Peyer's patch (tissue), 4 donors: ENCODE measurements at regions not wholly inside any gene's neighbourhood (a gene's known extent, or its start where the extent isn't known, plus 50 kb on each side); places are given as distances from the start of the nearest gene placed in this dataset.

Source experiments
- DNase-seq, 3 donors: peaks; one replicate each; pipeline ENCODE4 v3.0.0-alpha.2; 2017 to 2019
- H3K27ac ChIP-seq, 4 donors: fragments of 200-600 bp; sonication (generic); one replicate each; pipeline ENCODE4 v1.5.1; 2016 to 2019
- H3K27me3 ChIP-seq, 2 donors: fragments of 200-600 bp; sonication (generic); one replicate each; pipeline ENCODE4 v1.5.1; 2019
- H3K36me3 ChIP-seq, 3 donors: fragments of 200-600 bp; sonication (generic); one replicate each; pipeline ENCODE4 v1.5.1; 2016 to 2019
- H3K4me1 ChIP-seq, 4 donors: fragments of 200-600 bp; sonication (generic); one replicate each; pipeline ENCODE4 v1.5.1; 2016 to 2019
- H3K4me3 ChIP-seq, 4 donors: fragments of 200-600 bp; sonication (generic); 1 replicate in 3 of 4; 2 replicates in 1 of 4; pipeline ENCODE4 v1.5.1; 2016 to 2019; ENCODE audit warnings: mild to moderate bottlenecking in 1 of 4
- H3K9me3 ChIP-seq, 4 donors: fragments of 200-600 bp; sonication (generic); one replicate each; pipeline ENCODE4 v1.5.1; 2016 to 2019; ENCODE audit warnings: mild to moderate bottlenecking in 1 of 4
- POLR2A ChIP-seq, 2 donors: fragments of 450-650 bp; IDR thresholded peaks; one replicate each; pipeline ENCODE4 v1.5.1; 2017; ENCODE audit warnings: antibody characterized with exemption in 2 of 2, mild to moderate bottlenecking in 2 of 2, moderate library complexity in 2 of 2
- TF ChIP-seq, protein P1 (sequence below), 6 experiments: fragments of 450-650 bp in 4 of 6; fragments of 200-600 bp in 2 of 6; sonication (generic) in 1 of 6; IDR thresholded peaks; one replicate each; pipeline ENCODE4 v1.5.1; 2017 to 2019; ENCODE audit warnings: antibody characterized with exemption in 6 of 6, mild to moderate bottlenecking in 3 of 6, moderate library complexity in 1 of 6

DNA sequence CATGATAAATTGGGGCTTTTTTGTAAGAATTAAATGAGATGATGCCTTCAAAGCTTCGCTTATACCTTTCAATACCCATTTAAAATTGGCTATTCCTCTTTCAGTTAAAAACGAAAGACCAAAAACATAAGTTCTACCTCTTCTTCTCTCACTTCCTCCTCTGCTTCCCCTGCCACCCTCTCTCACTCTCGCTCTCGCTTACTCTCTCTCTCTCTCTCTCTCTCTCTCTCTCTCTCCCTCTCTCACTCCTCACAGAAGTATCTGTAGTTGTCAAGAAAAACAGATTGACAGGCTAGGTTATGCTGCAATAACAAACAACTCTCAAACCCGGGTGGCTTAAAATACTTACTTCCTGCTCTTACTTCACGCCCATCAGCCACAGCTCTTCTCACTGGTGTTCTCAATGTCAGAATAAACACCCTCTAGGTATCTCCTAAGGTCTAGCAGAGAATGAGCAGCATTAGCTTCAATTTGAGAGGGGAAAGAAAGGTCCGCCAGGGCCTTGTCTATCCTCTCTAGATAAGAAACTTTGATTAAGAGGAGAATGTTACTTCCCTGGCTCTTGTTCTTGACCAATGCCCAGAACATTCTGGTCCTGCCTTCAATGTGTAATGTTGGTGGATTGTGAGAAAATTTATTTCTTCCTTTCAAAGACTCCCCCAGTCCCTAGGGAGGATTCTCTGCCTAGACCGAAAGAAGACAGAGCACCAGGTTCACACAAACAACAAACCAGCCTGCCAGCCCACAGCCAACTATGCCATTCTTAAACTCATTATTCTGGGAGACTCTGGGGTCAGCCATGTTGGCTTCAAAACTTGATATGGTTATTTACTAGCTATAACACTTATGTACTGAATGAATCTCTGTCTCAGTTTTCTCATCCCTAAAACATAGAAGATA is 1028.7 kb downstream of the XPNPEP1 start:
- H3K27ac ChIP-seq, result no peak overlapping the region
- no peak overlapping the region for H3K4me3 ChIP-seq
- H3K27me3 ChIP-seq, result no peaks in the 10 kb centered on the region
- DNase-seq, result no peak
- no peaks in the 10 kb centered on the region for H3K36me3 ChIP-seq
- TF ChIP-seq, protein P1, sequence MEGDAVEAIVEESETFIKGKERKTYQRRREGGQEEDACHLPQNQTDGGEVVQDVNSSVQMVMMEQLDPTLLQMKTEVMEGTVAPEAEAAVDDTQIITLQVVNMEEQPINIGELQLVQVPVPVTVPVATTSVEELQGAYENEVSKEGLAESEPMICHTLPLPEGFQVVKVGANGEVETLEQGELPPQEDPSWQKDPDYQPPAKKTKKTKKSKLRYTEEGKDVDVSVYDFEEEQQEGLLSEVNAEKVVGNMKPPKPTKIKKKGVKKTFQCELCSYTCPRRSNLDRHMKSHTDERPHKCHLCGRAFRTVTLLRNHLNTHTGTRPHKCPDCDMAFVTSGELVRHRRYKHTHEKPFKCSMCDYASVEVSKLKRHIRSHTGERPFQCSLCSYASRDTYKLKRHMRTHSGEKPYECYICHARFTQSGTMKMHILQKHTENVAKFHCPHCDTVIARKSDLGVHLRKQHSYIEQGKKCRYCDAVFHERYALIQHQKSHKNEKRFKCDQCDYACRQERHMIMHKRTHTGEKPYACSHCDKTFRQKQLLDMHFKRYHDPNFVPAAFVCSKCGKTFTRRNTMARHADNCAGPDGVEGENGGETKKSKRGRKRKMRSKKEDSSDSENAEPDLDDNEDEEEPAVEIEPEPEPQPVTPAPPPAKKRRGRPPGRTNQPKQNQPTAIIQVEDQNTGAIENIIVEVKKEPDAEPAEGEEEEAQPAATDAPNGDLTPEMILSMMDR (IDR thresholded peaks at IDR 0.05), result no peak
- no peak for TF ChIP-seq POLR2A (IDR thresholded peaks at IDR 0.05)
- H3K4me1 ChIP-seq, result no peaks in the 10 kb centered on the region
- H3K9me3 ChIP-seq, result no peaks in the 10 kb centered on the region

DNA sequence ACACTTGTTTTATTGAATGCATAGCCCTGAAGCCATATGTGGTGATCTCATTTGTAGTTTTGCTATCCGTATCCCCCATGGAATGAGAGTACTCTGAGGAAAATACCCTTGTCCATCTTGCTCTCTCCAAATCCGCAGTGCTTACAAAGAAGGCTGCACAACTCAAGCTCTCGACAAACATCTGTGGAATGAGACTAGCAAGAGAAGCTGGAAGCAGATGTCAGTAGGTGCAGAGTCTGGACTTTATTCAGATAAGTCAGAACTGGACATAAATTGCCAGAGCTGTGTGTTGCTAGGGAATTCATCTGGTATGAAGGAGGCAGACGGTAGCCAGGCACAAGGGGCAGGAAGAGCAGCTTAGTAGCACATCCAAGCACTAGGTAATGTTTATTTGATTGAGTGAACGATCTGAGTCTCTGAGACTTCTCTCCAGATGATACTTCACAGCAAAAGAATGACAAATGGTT is 1046.2 kb downstream of the XPNPEP1 start:
- no peak for DNase-seq
- H3K9me3 ChIP-seq, result no peaks in the 10 kb centered on the region
- no peaks in the 10 kb centered on the region for H3K27me3 ChIP-seq
- TF ChIP-seq POLR2A (IDR thresholded peaks at IDR 0.05), result no peak
- TF ChIP-seq, protein P1 (IDR thresholded peaks at IDR 0.05), result no peak
- H3K4me1 ChIP-seq, result no peaks in the 10 kb centered on the region
- no peak overlapping the region for H3K27ac ChIP-seq
- H3K36me3 ChIP-seq, result no peaks in the 10 kb centered on the region
- H3K4me3 ChIP-seq, result no peak overlapping the region

DNA sequence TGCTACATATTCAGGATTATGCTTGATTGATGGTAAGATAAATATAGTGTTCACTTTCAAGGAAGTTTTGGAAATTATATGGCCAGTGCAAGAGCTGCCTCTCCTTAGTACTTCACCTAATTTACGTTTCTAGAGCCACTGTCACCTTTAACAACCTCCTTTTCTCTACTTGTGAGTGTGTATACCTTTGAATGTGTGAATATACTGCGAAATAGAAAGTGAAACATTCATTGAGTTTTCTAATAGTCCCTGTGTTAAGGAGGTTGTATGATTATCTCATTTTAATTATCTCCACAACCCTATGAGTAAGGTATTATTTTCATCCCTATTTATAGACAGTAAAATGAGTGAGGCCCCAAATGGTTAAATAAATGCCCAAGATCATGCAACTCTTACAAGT is 1050.5 kb downstream of the XPNPEP1 start:
- no peak overlapping the region for H3K27ac ChIP-seq
- TF ChIP-seq POLR2A (IDR thresholded peaks at IDR 0.05), result no peak
- no peaks in the 10 kb centered on the region for H3K36me3 ChIP-seq
- H3K9me3 ChIP-seq, result no peaks in the 10 kb centered on the region
- H3K27me3 ChIP-seq, result no peaks in the 10 kb centered on the region
- no peaks in the 10 kb centered on the region for H3K4me1 ChIP-seq
- no peak for DNase-seq
- H3K4me3 ChIP-seq, result no peak overlapping the region

DNA sequence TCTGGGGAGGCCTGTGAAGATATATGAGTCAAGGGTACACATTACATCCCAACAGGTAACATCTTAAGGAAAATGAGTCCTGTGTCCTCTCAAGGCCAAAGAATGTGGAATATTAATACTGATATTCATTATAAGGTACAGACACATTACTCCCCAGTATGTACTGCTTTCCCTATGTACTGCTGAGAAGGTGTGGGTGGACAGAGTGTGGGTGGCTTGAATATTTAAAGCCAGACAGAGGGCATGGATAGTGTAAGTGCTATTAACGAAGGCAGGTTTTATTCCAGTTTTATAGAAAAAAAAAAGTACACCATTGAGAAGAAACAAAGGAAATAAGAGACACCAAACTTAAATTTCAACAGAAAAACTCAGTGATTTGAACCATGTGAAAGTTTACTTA is 1054.4 kb downstream of the XPNPEP1 start:
- Histone ChIP-seq H3K9me3 (no peaks in the 10 kb centered on the region), H3K36me3 (no peaks in the 10 kb centered on the region), H3K27me3 (no peaks in the 10 kb centered on the region), H3K27ac (no peak overlapping the region), H3K4me1 (no peaks in the 10 kb centered on the region), H3K4me3 (no peak overlapping the region)
- TF ChIP-seq, protein P1 (IDR thresholded peaks at IDR 0.05), result no peak
- no peak for TF ChIP-seq POLR2A (IDR thresholded peaks at IDR 0.05)
- DNase-seq, result no peak

DNA sequence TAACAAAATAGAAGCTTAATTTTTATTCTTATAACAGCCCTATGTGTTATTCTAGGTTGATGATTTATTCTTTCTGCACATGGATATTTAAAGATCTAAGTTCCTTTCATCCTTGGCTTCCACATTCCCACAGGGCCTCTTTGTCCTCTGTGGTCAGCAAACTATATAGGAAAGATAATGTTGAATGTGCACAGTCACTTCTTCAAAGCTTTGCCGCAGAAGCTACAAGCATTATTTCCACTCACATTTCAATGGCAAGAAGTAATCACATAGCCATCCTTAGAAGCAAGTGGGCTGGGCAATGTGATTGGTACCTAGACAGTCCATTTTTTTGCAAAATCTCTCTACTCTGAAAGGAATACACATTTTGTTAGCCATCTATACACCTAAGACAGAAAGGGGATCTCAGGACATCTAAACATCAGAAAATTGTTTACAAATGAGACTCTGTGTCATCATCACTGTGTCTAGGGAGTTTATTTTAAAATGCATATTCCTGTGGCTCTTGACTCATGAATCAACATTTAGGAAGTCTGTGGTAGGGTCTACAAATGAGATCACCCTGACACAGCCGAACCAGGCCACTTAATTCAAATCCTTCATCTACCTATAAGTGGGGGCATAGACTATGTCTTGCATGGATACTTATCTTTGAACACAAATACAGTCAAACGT is 1060.5 kb downstream of the XPNPEP1 start:
- no peak overlapping the region for H3K27ac ChIP-seq
- no peaks in the 10 kb centered on the region for H3K27me3 ChIP-seq
- DNase-seq, result no peak
- H3K36me3 ChIP-seq, result no peaks in the 10 kb centered on the region
- no peak for TF ChIP-seq POLR2A (IDR thresholded peaks at IDR 0.05)
- TF ChIP-seq, protein P1 (IDR thresholded peaks at IDR 0.05), result no peak
- no peaks in the 10 kb centered on the region for H3K4me1 ChIP-seq
- H3K9me3 ChIP-seq, result no peaks in the 10 kb centered on the region
- H3K4me3 ChIP-seq, result no peak overlapping the region

DNA sequence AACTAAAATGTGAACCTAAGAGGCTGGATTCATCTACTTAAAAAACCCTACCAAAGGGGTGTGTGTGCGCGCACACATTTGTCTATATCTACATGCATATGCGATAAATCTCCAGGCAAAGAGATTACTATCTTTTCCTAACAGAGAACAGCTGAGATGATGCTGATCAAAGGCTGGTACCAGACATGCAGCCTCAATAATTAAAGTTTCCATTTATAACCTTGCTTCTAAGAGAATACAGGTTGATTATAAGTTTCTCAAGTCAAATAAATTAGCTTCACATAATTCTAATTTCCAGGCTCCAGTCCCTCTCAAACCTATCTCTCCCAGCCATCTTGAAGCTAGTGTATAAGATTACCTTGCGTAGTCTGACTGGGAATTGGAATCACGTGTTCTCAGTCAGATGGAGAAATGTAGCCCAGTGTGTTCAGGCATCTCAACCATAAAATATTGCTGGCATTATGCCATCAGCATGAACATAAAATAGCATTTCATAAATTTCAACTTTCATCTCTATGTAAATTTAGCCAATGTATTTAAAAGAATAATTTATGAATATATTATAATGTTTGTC is 1062.0 kb downstream of the XPNPEP1 start:
- H3K9me3 ChIP-seq, result no peaks in the 10 kb centered on the region
- no peak overlapping the region for H3K4me3 ChIP-seq
- no peaks in the 10 kb centered on the region for H3K27me3 ChIP-seq
- no peak overlapping the region for H3K27ac ChIP-seq
- no peaks in the 10 kb centered on the region for H3K4me1 ChIP-seq
- TF ChIP-seq POLR2A (IDR thresholded peaks at IDR 0.05), result no peak
- TF ChIP-seq, protein P1 (IDR thresholded peaks at IDR 0.05), result no peak
- no peak for DNase-seq
- H3K36me3 ChIP-seq, result no peaks in the 10 kb centered on the region
